ENCODE measurements at regions not wholly inside any gene's neighbourhood (a gene's known extent, or its start where the extent isn't known, plus 50 kb on each side); places are given as distances from the start of the nearest gene placed in this dataset.

DNA sequence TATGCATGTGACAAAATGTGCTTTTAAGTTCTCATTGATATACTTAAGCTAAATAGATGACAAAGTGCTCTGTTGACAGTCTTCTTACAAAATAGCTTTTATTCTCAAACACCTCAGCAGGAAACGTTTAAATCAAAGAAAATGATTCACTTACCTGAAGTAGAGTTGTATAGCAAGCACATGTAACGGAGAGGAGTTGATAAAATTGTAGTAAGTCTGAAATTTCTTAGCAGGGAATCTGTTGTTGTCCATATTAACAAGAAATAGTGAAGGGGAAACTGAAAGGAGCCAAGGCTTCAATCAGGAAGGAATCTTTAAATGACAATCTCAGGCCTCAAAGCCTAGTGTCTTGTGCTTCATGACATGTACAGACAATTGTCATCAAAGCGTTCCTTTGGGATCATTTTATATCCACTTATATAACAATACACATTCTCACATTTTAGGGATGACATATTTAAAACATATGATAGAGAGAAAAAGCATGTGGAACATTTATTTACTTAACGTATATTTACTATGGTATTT lies 2010.2 kb upstream of the IGFBP7 start:
- Histone ChIP-seq H3K9ac (replicated peaks; ENCODE audit: extremely low read depth, insufficient read depth, low read length) (no peak overlapping the region), H4K20me1 (replicated peaks; ENCODE audit: control insufficient read depth, extremely low read depth, insufficient read depth, low read length) (no peaks in the 10 kb centered on the region), H3K27me3 (ENCODE audit: control insufficient read depth in 2 of 2, insufficient read depth in 2 of 2, low read length in 2 of 2) (no peaks in the 10 kb centered on the region), H3K4me1 (ENCODE audit: control insufficient read depth, extremely low read depth, insufficient read depth, low read length) (no peaks in the 10 kb centered on the region), H3K9me3 (replicated peaks; ENCODE audit: control insufficient read depth, insufficient read depth, low read length) (peaks cover 2% of the 10 kb centered on the region), H2AFZ (ENCODE audit: low read depth, low read length) (no peak overlapping the region), H3K27ac (ENCODE audit: insufficient read depth, low read depth, low read length) (no peak overlapping the region), H3K4me2 (ENCODE audit: insufficient read depth, low read length) (no peak overlapping the region), H3K36me3 (ENCODE audit: control insufficient read depth in 2 of 2, extremely low read depth in 1 of 2, insufficient read depth in 2 of 2, low read length in 2 of 2) (no peaks in the 10 kb centered on the region), H3K79me2 (ENCODE audit: control insufficient read depth, insufficient read depth, low read length) (no peaks in the 10 kb centered on the region), H3K9me1 (replicated peaks; ENCODE audit: control insufficient read depth, extremely low read depth, insufficient read depth, low read length) (no peaks in the 10 kb centered on the region), H3K4me3 (replicated peaks in 1 of 3; ENCODE audit: insufficient read depth in 1 of 3, low read depth in 1 of 3, low read length in 3 of 3) (no peak overlapping the region)
- dilution Hi-C loops (cut with MboI; ENCODE audit: extremely low pct_ligation_motif_present, low sequenced_read_pairs) (no loop called here), intact Hi-C loops (cut with micrococcal nuclease) (no loop called here)
- FAIRE-seq = no peak
- no peak for TF ChIP-seq GATA2 (IDR thresholded peaks at IDR 0.05; ENCODE audit: insufficient read depth, insufficient read length, low read depth, low read length)
- TF ChIP-seq EZH2 (IDR thresholded peaks at IDR 0.05; ENCODE audit: borderline replicate concordance, low read depth, low read length, severe bottlenecking) = no peak
- TF ChIP-seq MYC (IDR thresholded peaks at IDR 0.05; ENCODE audit: low read depth, low read length) = no peak
- TF ChIP-seq, protein P1, sequence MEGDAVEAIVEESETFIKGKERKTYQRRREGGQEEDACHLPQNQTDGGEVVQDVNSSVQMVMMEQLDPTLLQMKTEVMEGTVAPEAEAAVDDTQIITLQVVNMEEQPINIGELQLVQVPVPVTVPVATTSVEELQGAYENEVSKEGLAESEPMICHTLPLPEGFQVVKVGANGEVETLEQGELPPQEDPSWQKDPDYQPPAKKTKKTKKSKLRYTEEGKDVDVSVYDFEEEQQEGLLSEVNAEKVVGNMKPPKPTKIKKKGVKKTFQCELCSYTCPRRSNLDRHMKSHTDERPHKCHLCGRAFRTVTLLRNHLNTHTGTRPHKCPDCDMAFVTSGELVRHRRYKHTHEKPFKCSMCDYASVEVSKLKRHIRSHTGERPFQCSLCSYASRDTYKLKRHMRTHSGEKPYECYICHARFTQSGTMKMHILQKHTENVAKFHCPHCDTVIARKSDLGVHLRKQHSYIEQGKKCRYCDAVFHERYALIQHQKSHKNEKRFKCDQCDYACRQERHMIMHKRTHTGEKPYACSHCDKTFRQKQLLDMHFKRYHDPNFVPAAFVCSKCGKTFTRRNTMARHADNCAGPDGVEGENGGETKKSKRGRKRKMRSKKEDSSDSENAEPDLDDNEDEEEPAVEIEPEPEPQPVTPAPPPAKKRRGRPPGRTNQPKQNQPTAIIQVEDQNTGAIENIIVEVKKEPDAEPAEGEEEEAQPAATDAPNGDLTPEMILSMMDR (IDR thresholded peaks at IDR 0.05; ENCODE audit: extremely low read depth in 1 of 2, insufficient read depth in 1 of 2, low read depth in 1 of 2, low read length in 2 of 2) = no peak
- TF ChIP-seq, protein P2, sequence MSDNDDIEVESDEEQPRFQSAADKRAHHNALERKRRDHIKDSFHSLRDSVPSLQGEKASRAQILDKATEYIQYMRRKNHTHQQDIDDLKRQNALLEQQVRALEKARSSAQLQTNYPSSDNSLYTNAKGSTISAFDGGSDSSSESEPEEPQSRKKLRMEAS (IDR thresholded peaks at IDR 0.05; ENCODE audit: insufficient read depth, insufficient read length) = no peak
- TF ChIP-seq JUN (IDR thresholded peaks at IDR 0.05; ENCODE audit: borderline replicate concordance, insufficient read depth, insufficient read length, low read depth) = no peak
- TF ChIP-seq FOS (IDR thresholded peaks at IDR 0.05; ENCODE audit: borderline replicate concordance, insufficient read depth, low read length) = no peak
- no peak for TF ChIP-seq POLR2A (IDR thresholded peaks at IDR 0.05; ENCODE audit: low read depth, low read length)
- BruUV-seq (replicated peaks) = no TSS peak
- POLR2A ChIA-PET = no interaction called here
- no peak for DNase-seq (ENCODE audit: low read depth, low spot score)
- CTCF ChIA-PET = no interaction called here
